ENCODE measurements at regions not wholly inside any gene's neighbourhood (a gene's known extent, or its start where the extent isn't known, plus 50 kb on each side); places are given as distances from the start of the nearest gene placed in this dataset.

- Histone ChIP-seq H3K36me3 (ENCODE audit: control insufficient read depth, low read length) (no peaks in the 10 kb centered on the region), H3K4me1 (ENCODE audit: control insufficient read depth, low read length) (no peaks in the 10 kb centered on the region), H3K79me2 (ENCODE audit: control insufficient read depth, low read length) (no peaks in the 10 kb centered on the region), H3K4me2 (ENCODE audit: low read length) (no peak overlapping the region), H3F3A (ENCODE audit: control insufficient read depth, insufficient read depth) (no peaks in the 10 kb centered on the region), H3K27me3 (ENCODE audit: control insufficient read depth, low read length) (no peaks in the 10 kb centered on the region), H3K27ac (ENCODE audit: low read depth, low read length) (no peak overlapping the region), H3K9me3 (ENCODE audit: control insufficient read depth, insufficient read depth, low read length) (no peaks in the 10 kb centered on the region), H3K4me3 (ENCODE audit: low read length) (no peak overlapping the region), H3K9me2 (replicated peaks; ENCODE audit: control insufficient read depth, low read length) (no peaks in the 10 kb centered on the region), H4K20me1 (ENCODE audit: control insufficient read depth, insufficient read depth, low read depth, low read length) (no peaks in the 10 kb centered on the region)
- TF ChIP-seq EZH2phosphoT487 (IDR thresholded peaks at IDR 0.05; ENCODE audit: borderline replicate concordance, low read length), result no peak
- TF ChIP-seq, protein P1, sequence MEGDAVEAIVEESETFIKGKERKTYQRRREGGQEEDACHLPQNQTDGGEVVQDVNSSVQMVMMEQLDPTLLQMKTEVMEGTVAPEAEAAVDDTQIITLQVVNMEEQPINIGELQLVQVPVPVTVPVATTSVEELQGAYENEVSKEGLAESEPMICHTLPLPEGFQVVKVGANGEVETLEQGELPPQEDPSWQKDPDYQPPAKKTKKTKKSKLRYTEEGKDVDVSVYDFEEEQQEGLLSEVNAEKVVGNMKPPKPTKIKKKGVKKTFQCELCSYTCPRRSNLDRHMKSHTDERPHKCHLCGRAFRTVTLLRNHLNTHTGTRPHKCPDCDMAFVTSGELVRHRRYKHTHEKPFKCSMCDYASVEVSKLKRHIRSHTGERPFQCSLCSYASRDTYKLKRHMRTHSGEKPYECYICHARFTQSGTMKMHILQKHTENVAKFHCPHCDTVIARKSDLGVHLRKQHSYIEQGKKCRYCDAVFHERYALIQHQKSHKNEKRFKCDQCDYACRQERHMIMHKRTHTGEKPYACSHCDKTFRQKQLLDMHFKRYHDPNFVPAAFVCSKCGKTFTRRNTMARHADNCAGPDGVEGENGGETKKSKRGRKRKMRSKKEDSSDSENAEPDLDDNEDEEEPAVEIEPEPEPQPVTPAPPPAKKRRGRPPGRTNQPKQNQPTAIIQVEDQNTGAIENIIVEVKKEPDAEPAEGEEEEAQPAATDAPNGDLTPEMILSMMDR (IDR thresholded peaks at IDR 0.05; ENCODE audit: low read depth, low read length, poor library complexity, severe bottlenecking), result no peak
Measured at GRCh38 chr6:23040899-23041298, 471.5 kb downstream of the HDGFL1 start.

GRCh38 chr6:23045280-23045679 lies 475.9 kb downstream of the HDGFL1 start:
- no peaks in the 10 kb centered on the region for H3K27me3 ChIP-seq (ENCODE audit: control insufficient read depth, low read length)
- H3F3A ChIP-seq (ENCODE audit: control insufficient read depth, insufficient read depth), result no peaks in the 10 kb centered on the region
- H3K9me3 ChIP-seq (ENCODE audit: control insufficient read depth, insufficient read depth, low read length), result no peaks in the 10 kb centered on the region
- H3K27ac ChIP-seq (ENCODE audit: low read depth, low read length), result no peak overlapping the region
- H3K9me2 ChIP-seq (replicated peaks; ENCODE audit: control insufficient read depth, low read length), result no peaks in the 10 kb centered on the region
- no peak overlapping the region for H3K4me3 ChIP-seq (ENCODE audit: low read length)
- no peak overlapping the region for H3K4me2 ChIP-seq (ENCODE audit: low read length)
- no peaks in the 10 kb centered on the region for H3K4me1 ChIP-seq (ENCODE audit: control insufficient read depth, low read length)
- TF ChIP-seq, protein P1 (IDR thresholded peaks at IDR 0.05; ENCODE audit: low read depth, low read length, poor library complexity, severe bottlenecking), result no peak
- no peak for TF ChIP-seq EZH2phosphoT487 (IDR thresholded peaks at IDR 0.05; ENCODE audit: borderline replicate concordance, low read length)
- no peaks in the 10 kb centered on the region for H3K36me3 ChIP-seq (ENCODE audit: control insufficient read depth, low read length)
- H4K20me1 ChIP-seq (ENCODE audit: control insufficient read depth, insufficient read depth, low read depth, low read length), result no peaks in the 10 kb centered on the region
- no peaks in the 10 kb centered on the region for H3K79me2 ChIP-seq (ENCODE audit: control insufficient read depth, low read length)

- no peaks in the 10 kb centered on the region for H3F3A ChIP-seq (ENCODE audit: control insufficient read depth, insufficient read depth)
- H3K36me3 ChIP-seq (ENCODE audit: control insufficient read depth, low read length), result no peaks in the 10 kb centered on the region
- TF ChIP-seq EZH2phosphoT487 (IDR thresholded peaks at IDR 0.05; ENCODE audit: borderline replicate concordance, low read length), result no peak
- TF ChIP-seq, protein P1 (IDR thresholded peaks at IDR 0.05; ENCODE audit: low read depth, low read length, poor library complexity, severe bottlenecking), result no peak
- no peak overlapping the region for H3K4me2 ChIP-seq (ENCODE audit: low read length)
- H3K4me1 ChIP-seq (ENCODE audit: control insufficient read depth, low read length), result no peaks in the 10 kb centered on the region
- no peak overlapping the region for H3K27ac ChIP-seq (ENCODE audit: low read depth, low read length)
- H4K20me1 ChIP-seq (ENCODE audit: control insufficient read depth, insufficient read depth, low read depth, low read length), result no peaks in the 10 kb centered on the region
- no peaks in the 10 kb centered on the region for H3K9me3 ChIP-seq (ENCODE audit: control insufficient read depth, insufficient read depth, low read length)
- no peaks in the 10 kb centered on the region for H3K27me3 ChIP-seq (ENCODE audit: control insufficient read depth, low read length)
- no peaks in the 10 kb centered on the region for H3K79me2 ChIP-seq (ENCODE audit: control insufficient read depth, low read length)
- H3K9me2 ChIP-seq (replicated peaks; ENCODE audit: control insufficient read depth, low read length), result no peaks in the 10 kb centered on the region; the same call in 1 of the 2 replicates
- no peak overlapping the region for H3K4me3 ChIP-seq (ENCODE audit: low read length)
Measured at GRCh38 chr6:23055523-23055922, 486.2 kb downstream of the HDGFL1 start.

Data from DOHH2 (cell line).